ENCODE measurements at regions not wholly inside any gene's neighbourhood (a gene's known extent, or its start where the extent isn't known, plus 50 kb on each side); places are given as distances from the start of the nearest gene placed in this dataset.

- TF ChIP-seq, protein P1, sequence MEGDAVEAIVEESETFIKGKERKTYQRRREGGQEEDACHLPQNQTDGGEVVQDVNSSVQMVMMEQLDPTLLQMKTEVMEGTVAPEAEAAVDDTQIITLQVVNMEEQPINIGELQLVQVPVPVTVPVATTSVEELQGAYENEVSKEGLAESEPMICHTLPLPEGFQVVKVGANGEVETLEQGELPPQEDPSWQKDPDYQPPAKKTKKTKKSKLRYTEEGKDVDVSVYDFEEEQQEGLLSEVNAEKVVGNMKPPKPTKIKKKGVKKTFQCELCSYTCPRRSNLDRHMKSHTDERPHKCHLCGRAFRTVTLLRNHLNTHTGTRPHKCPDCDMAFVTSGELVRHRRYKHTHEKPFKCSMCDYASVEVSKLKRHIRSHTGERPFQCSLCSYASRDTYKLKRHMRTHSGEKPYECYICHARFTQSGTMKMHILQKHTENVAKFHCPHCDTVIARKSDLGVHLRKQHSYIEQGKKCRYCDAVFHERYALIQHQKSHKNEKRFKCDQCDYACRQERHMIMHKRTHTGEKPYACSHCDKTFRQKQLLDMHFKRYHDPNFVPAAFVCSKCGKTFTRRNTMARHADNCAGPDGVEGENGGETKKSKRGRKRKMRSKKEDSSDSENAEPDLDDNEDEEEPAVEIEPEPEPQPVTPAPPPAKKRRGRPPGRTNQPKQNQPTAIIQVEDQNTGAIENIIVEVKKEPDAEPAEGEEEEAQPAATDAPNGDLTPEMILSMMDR (IDR thresholded peaks at IDR 0.05): no peak
- Histone ChIP-seq H3K36me3 (no peaks in the 10 kb centered on the region), H3K9me3 (no peaks in the 10 kb centered on the region), H3K4me3 (ENCODE audit: low read depth in 1 of 2, low read length in 1 of 2) (no peak overlapping the region), H3K4me1 (ENCODE audit: control insufficient read depth in 1 of 2, insufficient read depth in 1 of 2, low read depth in 1 of 2, low read length in 1 of 2) (no peaks in the 10 kb centered on the region), H3K27me3 (no peaks in the 10 kb centered on the region), H3K27ac (no peak overlapping the region)
Measured at GRCh38 chr14:51307551-51307950, 67.5 kb downstream of the TMX1 start.

GRCh38 chr14:51308866-51309265 is 68.8 kb downstream of the TMX1 start:
- Histone ChIP-seq H3K36me3 (no peaks in the 10 kb centered on the region), H3K9me3 (no peaks in the 10 kb centered on the region)

GRCh38 chr14:51310505-51310944 is 70.5 kb downstream of the TMX1 start:
- Histone ChIP-seq H3K9me3 (no peaks in the 10 kb centered on the region), H3K4me1 (ENCODE audit: control insufficient read depth in 1 of 2, insufficient read depth in 1 of 2, low read depth in 1 of 2, low read length in 1 of 2) (no peaks in the 10 kb centered on the region), H3K4me3 (ENCODE audit: low read depth in 1 of 2, low read length in 1 of 2) (no peak overlapping the region), H3K27me3 (no peaks in the 10 kb centered on the region), H3K36me3 (no peaks in the 10 kb centered on the region), H3K27ac (no peak overlapping the region)
- TF ChIP-seq, protein P1 (IDR thresholded peaks at IDR 0.05): no peak

More at GRCh38 chr14:51308866-51309265, 68.8 kb downstream of the TMX1 start:
- Histone ChIP-seq H3K27me3 (no peaks in the 10 kb centered on the region), H3K27ac (no peak overlapping the region), H3K4me3 (ENCODE audit: low read depth in 1 of 2, low read length in 1 of 2) (no peak overlapping the region), H3K4me1 (ENCODE audit: control insufficient read depth in 1 of 2, insufficient read depth in 1 of 2, low read depth in 1 of 2, low read length in 1 of 2) (no peaks in the 10 kb centered on the region)
- TF ChIP-seq, protein P1 (IDR thresholded peaks at IDR 0.05): no peak

DNA sequence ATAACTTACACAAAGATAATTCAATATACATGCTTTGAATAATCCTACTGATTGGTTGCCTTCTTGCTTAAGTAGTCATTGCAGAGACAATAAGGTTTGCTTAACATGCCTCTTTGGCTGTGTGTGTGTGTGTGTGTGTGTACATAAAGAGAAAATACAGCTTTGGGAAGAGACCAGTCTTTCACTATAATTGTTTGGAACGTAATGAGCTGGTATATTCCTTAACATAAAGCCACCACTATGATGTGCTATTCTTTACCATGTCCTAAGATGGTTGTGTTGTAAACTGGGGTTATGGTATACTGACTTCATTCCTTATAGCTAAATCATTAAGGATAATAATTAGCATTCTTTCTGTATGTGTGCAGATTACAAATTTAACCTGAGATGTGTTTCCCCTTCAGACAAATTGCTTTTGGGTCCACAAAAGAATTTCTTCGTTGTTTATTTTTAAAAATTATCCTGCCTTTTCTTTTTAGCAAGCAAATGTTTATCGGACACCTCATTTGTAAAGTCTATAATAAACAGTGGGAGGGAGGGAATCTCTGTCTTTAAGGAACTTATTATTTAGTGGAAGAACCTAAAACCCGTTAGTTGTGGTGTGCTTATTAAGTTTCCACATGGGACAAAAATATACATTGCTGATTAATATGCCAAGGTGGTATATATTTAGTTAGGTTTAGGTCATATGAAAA is 74.4 kb downstream of the TMX1 start:
- Histone ChIP-seq H3K36me3 (no peaks in the 10 kb centered on the region), H3K27ac (no peak overlapping the region), H3K9me3 (no peaks in the 10 kb centered on the region), H3K4me1 (ENCODE audit: control insufficient read depth in 1 of 2, insufficient read depth in 1 of 2, low read depth in 1 of 2, low read length in 1 of 2) (no peaks in the 10 kb centered on the region), H3K27me3 (no peaks in the 10 kb centered on the region), H3K4me3 (ENCODE audit: low read depth in 1 of 2, low read length in 1 of 2) (no peak overlapping the region)
- TF ChIP-seq, protein P1 (IDR thresholded peaks at IDR 0.05): no peak

DNA sequence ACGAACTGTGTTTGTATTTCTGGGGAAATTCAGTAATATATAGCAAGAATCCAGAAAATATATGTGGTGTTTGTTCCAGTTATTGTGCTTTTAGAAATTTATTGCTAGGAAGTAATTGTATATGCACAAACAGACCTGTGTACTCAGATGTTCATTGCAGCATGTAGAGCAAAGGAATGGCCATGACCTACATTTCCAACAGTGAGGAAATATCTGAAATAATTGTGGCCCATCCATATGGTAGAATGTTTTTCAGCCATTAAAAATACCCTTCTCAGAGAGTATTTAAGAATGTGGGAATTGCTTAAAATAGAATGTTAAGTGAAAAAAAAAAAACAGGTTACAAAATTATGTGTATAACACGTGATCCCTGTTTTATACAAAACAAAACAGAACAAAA is 77.3 kb downstream of the TMX1 start:
- Histone ChIP-seq H3K9me3 (no peaks in the 10 kb centered on the region), H3K27ac (no peak overlapping the region), H3K36me3 (no peaks in the 10 kb centered on the region), H3K4me3 (ENCODE audit: low read depth in 1 of 2, low read length in 1 of 2) (no peak overlapping the region), H3K4me1 (ENCODE audit: control insufficient read depth in 1 of 2, insufficient read depth in 1 of 2, low read depth in 1 of 2, low read length in 1 of 2) (no peaks in the 10 kb centered on the region), H3K27me3 (no peaks in the 10 kb centered on the region)
- TF ChIP-seq, protein P1 (IDR thresholded peaks at IDR 0.05): no peak
